Endothelial cell of umbilical vein (primary cell): ENCODE measurements at regions not wholly inside any gene's neighbourhood (a gene's known extent, or its start where the extent isn't known, plus 50 kb on each side); places are given as distances from the start of the nearest gene placed in this dataset.

ENCODE experiments used
- BruUV-seq: library from RNA; stranded (reverse); fragments of 400-500 nt; replicated peaks from 2 replicates; lab custom pipeline; 2021; lab: Mats Ljungman, UMichigan
- CTCF ChIA-PET: fragments of 300-600, 350-600 bp; sonication (Branson Sonifier 250); formaldehyde crosslinking; loops from one replicate; lab custom pipeline; 2021; ENCODE audit warnings: antibody characterized with exemption, inconsistent platforms; lab: Charles Lee
- POLR2A ChIA-PET: fragments of 300-600, 350-600 bp; sonication (Branson Sonifier 250); formaldehyde crosslinking; loops from one replicate; lab custom pipeline; 2021; ENCODE audit warnings: antibody characterized with exemption, inconsistent platforms; lab: Charles Lee
- DNase-seq: peaks from one replicate; pipeline ENCODE4 v3.0.0-alpha.2; 2011; ENCODE audit warnings: low read depth, low spot score
- FAIRE-seq: peaks from 2 replicates; lab custom pipeline; 2011; peaks lifted over from hg19 to GRCh38; lab: Jason Lieb, UNC
- H2AFZ ChIP-seq: 2 replicates; pipeline ENCODE4 v1.6.0; 2012; ENCODE audit warnings: low read depth, low read length, control low read depth, inconsistent platforms
- H3K27ac ChIP-seq: 2 replicates; pipeline ENCODE4 v1.5.1; 2011; ENCODE audit warnings: low read depth, mild to moderate bottlenecking, control low read depth, low read length, moderate library complexity; ENCODE audit not compliant: insufficient read depth
- H3K27me3 ChIP-seq, 2 experiments: 2 replicates each; pipeline versions ENCODE4 v1.6.0 to v1.6.1; 2011; ENCODE audit warnings: low read length in 2 of 2, mixed read lengths in 1 of 2; ENCODE audit not compliant: control insufficient read depth in 2 of 2, insufficient read depth in 2 of 2
- H3K36me3 ChIP-seq, 2 experiments: 2 replicates in 1 of 2; 3 replicates in 1 of 2; pipeline ENCODE4 v1.5.1; 2011; ENCODE audit warnings: low read length in 2 of 2, mild to moderate bottlenecking in 1 of 2, moderate library complexity in 1 of 2; ENCODE audit not compliant: control insufficient read depth in 2 of 2, insufficient read depth in 2 of 2; ENCODE audit errors: extremely low read depth in 1 of 2
- H3K4me1 ChIP-seq: 3 replicates; pipeline ENCODE4 v1.5.1; 2011; ENCODE audit warnings: mild to moderate bottlenecking, low read length; ENCODE audit not compliant: control insufficient read depth, insufficient read depth; ENCODE audit errors: extremely low read depth
- H3K4me2 ChIP-seq: 2 replicates; pipeline ENCODE4 v1.6.1; 2011; ENCODE audit warnings: low read length, control low read depth, mixed read lengths; ENCODE audit not compliant: insufficient read depth
- H3K4me3 ChIP-seq, 3 experiments: fragments of 200-600 bp in 1 of 3; sonication (generic), shearing (Covaris generic) in 1 of 3; replicated peaks in 1 of 3; 2 replicates each; pipeline ENCODE4 v1.5.1; 2011 to 2016; ENCODE audit warnings: control low read depth in 3 of 3, low read length in 3 of 3, mild to moderate bottlenecking in 2 of 3, inconsistent platforms in 1 of 3, low read depth in 1 of 3, moderate library complexity in 1 of 3; ENCODE audit not compliant: insufficient read depth in 1 of 3
- H3K79me2 ChIP-seq: 2 replicates; pipeline ENCODE4 v1.6.0; 2012; ENCODE audit warnings: low read length, inconsistent platforms; ENCODE audit not compliant: control insufficient read depth, insufficient read depth
- H3K9ac ChIP-seq: replicated peaks from 2 replicates; pipeline ENCODE3; 2011; ENCODE audit warnings: low read length, control low read depth; ENCODE audit not compliant: insufficient read depth; ENCODE audit errors: extremely low read depth
- H3K9me1 ChIP-seq: replicated peaks from 3 replicates; pipeline ENCODE4 v1.6.0; 2011; ENCODE audit warnings: mild to moderate bottlenecking, low read length; ENCODE audit not compliant: control insufficient read depth, insufficient read depth; ENCODE audit errors: extremely low read depth
- H3K9me3 ChIP-seq: replicated peaks from 2 replicates; pipeline ENCODE4 v1.5.1; 2012; ENCODE audit warnings: low read length, inconsistent platforms; ENCODE audit not compliant: control insufficient read depth, insufficient read depth
- H4K20me1 ChIP-seq: replicated peaks from 2 replicates; pipeline ENCODE3; 2011; ENCODE audit warnings: mild to moderate bottlenecking, low read length; ENCODE audit not compliant: control insufficient read depth, insufficient read depth; ENCODE audit errors: extremely low read depth
- EZH2 ChIP-seq: IDR thresholded peaks from 2 replicates; pipeline ENCODE4 v1.6.1; 2012; ENCODE audit warnings: borderline replicate concordance, low read depth, mild to moderate bottlenecking, moderate library complexity, low read length, inconsistent platforms; ENCODE audit not compliant: severe bottlenecking
- FOS ChIP-seq: IDR thresholded peaks from 2 replicates; pipeline ENCODE4 v1.6.1; 2011; ENCODE audit warnings: mild to moderate bottlenecking, low read length, moderate library complexity, borderline replicate concordance; ENCODE audit not compliant: insufficient read depth
- GATA2 ChIP-seq: IDR thresholded peaks from 2 replicates; pipeline ENCODE4 v1.7.0; 2011; ENCODE audit warnings: low read depth, mild to moderate bottlenecking, moderate library complexity, mixed read lengths, low read length; ENCODE audit not compliant: insufficient read length, insufficient read depth
- JUN ChIP-seq: IDR thresholded peaks from 2 replicates; pipeline ENCODE4 v1.6.1; 2011; ENCODE audit warnings: borderline replicate concordance, low read depth; ENCODE audit not compliant: insufficient read length, insufficient read depth
- MYC ChIP-seq: IDR thresholded peaks from one replicate; pipeline ENCODE4 v1.6.1; 2011; ENCODE audit warnings: mild to moderate bottlenecking, low read depth, low read length
- POLR2A ChIP-seq: IDR thresholded peaks from 2 replicates; pipeline ENCODE4 v1.6.1; 2012; ENCODE audit warnings: low read depth, mild to moderate bottlenecking, control low read depth, low read length
- POLR2AphosphoS5 ChIP-seq: IDR thresholded peaks from 2 replicates; pipeline ENCODE4 v1.6.1; 2012; ENCODE audit warnings: low read depth, mild to moderate bottlenecking, control low read depth, low read length, moderate library complexity; ENCODE audit not compliant: insufficient read depth
- dilution Hi-C: fragments of 300-500 bp; cut with MboI; formaldehyde crosslinking; loops from one replicate; pipeline ENCODE4 v1.15.0; 2019; ENCODE audit warnings: low sequenced_read_pairs; ENCODE audit not compliant: extremely low pct_ligation_motif_present
- intact Hi-C: fragments of 100-400 bp; cut with micrococcal nuclease; formaldehyde crosslinking; loops from one replicate; pipeline ENCODE4 v1.10.0; 2022
- TF ChIP-seq, protein P1 (sequence below): IDR thresholded peaks from 2 replicates; pipeline ENCODE4 v1.6.1; 2011; ENCODE audit not compliant: insufficient read depth, insufficient read length
- TF ChIP-seq, protein P2 (sequence below), 2 donors: IDR thresholded peaks; 1 replicate in 1 of 2; 2 replicates in 1 of 2; pipeline ENCODE4 v1.5.1; 2011; ENCODE audit warnings: low read length in 2 of 2, mild to moderate bottlenecking in 2 of 2, moderate library complexity in 2 of 2, control low read depth in 1 of 2, inconsistent platforms in 1 of 2, low read depth in 1 of 2; ENCODE audit not compliant: insufficient read depth in 1 of 2; ENCODE audit errors: extremely low read depth in 1 of 2

DNA sequence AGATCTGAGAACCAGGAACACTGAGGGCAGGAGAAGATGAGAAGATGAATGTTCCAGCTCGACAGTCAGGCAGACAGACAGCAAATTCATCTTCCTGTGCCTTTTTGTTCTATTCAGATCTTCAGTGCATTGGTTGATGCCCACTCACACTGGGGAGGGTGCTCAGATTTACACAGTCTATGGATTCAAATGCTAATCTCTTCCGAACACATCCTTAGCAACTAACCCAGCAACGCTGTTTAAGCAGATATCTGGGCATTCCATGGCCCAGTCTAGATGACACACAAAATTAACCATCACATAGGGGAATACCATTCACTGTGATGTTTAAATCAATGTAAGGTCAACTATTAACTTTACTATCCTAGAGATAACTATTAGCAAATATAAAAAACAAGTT, 571.9 kb downstream of the NYAP2 start:
- dilution Hi-C loops: no loop called here
- H3K9me1 ChIP-seq: no peaks in the 10 kb centered on the region
- H2AFZ ChIP-seq: no peak overlapping the region
- FAIRE-seq (no peak), DNase-seq (no peak)
- no peaks in the 10 kb centered on the region for H3K79me2 ChIP-seq
- no peak overlapping the region for H3K4me3 ChIP-seq
- no peaks in the 10 kb centered on the region for H3K27me3 ChIP-seq
- H3K27ac ChIP-seq: no peak overlapping the region
- H3K9me3 ChIP-seq: no peaks in the 10 kb centered on the region
- no peaks in the 10 kb centered on the region for H4K20me1 ChIP-seq
- H3K9ac ChIP-seq: no peak overlapping the region
- intact Hi-C loops: no loop called here
- H3K36me3 ChIP-seq: no peaks in the 10 kb centered on the region
- H3K4me1 ChIP-seq: no peaks in the 10 kb centered on the region
- ChIA-PET CTCF (no interaction called here), POLR2A (no interaction called here)
- TF ChIP-seq FOS (no peak), JUN (no peak), GATA2 (no peak), POLR2A (no peak), POLR2AphosphoS5 (no peak), MYC (no peak), EZH2 (no peak)
- TF ChIP-seq, protein P1, sequence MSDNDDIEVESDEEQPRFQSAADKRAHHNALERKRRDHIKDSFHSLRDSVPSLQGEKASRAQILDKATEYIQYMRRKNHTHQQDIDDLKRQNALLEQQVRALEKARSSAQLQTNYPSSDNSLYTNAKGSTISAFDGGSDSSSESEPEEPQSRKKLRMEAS: no peak
- TF ChIP-seq, protein P2, sequence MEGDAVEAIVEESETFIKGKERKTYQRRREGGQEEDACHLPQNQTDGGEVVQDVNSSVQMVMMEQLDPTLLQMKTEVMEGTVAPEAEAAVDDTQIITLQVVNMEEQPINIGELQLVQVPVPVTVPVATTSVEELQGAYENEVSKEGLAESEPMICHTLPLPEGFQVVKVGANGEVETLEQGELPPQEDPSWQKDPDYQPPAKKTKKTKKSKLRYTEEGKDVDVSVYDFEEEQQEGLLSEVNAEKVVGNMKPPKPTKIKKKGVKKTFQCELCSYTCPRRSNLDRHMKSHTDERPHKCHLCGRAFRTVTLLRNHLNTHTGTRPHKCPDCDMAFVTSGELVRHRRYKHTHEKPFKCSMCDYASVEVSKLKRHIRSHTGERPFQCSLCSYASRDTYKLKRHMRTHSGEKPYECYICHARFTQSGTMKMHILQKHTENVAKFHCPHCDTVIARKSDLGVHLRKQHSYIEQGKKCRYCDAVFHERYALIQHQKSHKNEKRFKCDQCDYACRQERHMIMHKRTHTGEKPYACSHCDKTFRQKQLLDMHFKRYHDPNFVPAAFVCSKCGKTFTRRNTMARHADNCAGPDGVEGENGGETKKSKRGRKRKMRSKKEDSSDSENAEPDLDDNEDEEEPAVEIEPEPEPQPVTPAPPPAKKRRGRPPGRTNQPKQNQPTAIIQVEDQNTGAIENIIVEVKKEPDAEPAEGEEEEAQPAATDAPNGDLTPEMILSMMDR (IDR thresholded peaks at IDR 0.05; ENCODE audit: extremely low read depth in 1 of 2, insufficient read depth in 1 of 2, low read depth in 1 of 2, low read length in 2 of 2): no peak
- no peak overlapping the region for H3K4me2 ChIP-seq
- no TSS peak for BruUV-seq
